VCaP (cell line): ENCODE measurements at regions not wholly inside any gene's neighbourhood (a gene's known extent, or its start where the extent isn't known, plus 50 kb on each side); places are given as distances from the start of the nearest gene placed in this dataset.

Source experiments
- H3K27ac ChIP-seq: fragments of 450-650 bp; 2 replicates; pipeline ENCODE4 v1.5.1; 2017
- CTCF ChIP-seq: fragments of 450-650 bp; conservative IDR thresholded peaks from 2 replicates; pipeline ENCODE4 v1.5.1; 2017; ENCODE audit warnings: mild to moderate bottlenecking, moderate library complexity

- TF ChIP-seq CTCF: no peak
- H3K27ac ChIP-seq: peak overlapping the region; percentile 52
Observed at GRCh38 chr4:125062115-125063050, 252.4 kb upstream of the FAT4 start.

- H3K27ac ChIP-seq: no peak overlapping the region
- no peak for TF ChIP-seq CTCF
Observed at GRCh38 chr4:125060376-125060775, 254.4 kb upstream of the FAT4 start.

GRCh38 chr4:125049711-125050110, 265.0 kb upstream of the FAT4 start:
- TF ChIP-seq CTCF: no peak
- no peak overlapping the region for H3K27ac ChIP-seq

- TF ChIP-seq CTCF: no peak
Observed at GRCh38 chr4:125045311-125045710, 269.4 kb upstream of the FAT4 start.

GRCh38 chr4:125044886-125045285, 269.9 kb upstream of the FAT4 start:
- peak overlapping the region; percentile 25; the same call in 1 of the 2 replicates for H3K27ac ChIP-seq
- TF ChIP-seq CTCF: no peak

More at GRCh38 chr4:125045311-125045710, 269.4 kb upstream of the FAT4 start:
- H3K27ac ChIP-seq: peak overlapping the region; percentile 25; the same call in 1 of the 2 replicates

GRCh38 chr4:125043486-125043885, 271.3 kb upstream of the FAT4 start:
- no peak for TF ChIP-seq CTCF
- H3K27ac ChIP-seq: no peak overlapping the region

GRCh38 chr4:125042041-125042440, 272.7 kb upstream of the FAT4 start:
- no peak for TF ChIP-seq CTCF

More at GRCh38 chr4:125042041-125042440, 272.7 kb upstream of the FAT4 start:
- no peak overlapping the region for H3K27ac ChIP-seq
